HPDE6-E6E7 (cell line): ENCODE measurements at regions not wholly inside any gene's neighbourhood (a gene's known extent, or its start where the extent isn't known, plus 50 kb on each side); places are given as distances from the start of the nearest gene placed in this dataset.

Source experiments
- DNase-seq: peaks from one replicate; pipeline ENCODE4 v3.0.0; 2011; ENCODE audit warnings: missing footprints; ENCODE audit errors: extremely low spot score

DNA sequence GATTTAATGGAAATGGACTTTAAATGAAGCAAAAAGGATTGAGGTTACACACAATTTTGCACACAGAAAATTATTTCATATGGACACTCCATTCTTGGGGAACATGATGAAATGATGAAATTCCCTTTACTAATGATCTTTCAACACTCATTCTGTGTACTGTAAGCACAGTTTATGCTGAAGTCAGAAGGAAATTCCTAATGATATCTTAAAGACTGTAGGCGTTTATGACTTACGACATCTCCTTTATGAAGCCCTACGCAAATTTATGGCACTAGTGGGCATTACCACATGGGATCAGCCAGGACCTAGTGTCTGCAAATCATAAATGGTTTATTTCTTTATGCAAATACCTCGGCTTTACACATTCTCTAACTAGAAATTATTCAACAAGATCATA, 97.9 kb upstream of the SOX5 start:
- DNase-seq = no peak

DNA sequence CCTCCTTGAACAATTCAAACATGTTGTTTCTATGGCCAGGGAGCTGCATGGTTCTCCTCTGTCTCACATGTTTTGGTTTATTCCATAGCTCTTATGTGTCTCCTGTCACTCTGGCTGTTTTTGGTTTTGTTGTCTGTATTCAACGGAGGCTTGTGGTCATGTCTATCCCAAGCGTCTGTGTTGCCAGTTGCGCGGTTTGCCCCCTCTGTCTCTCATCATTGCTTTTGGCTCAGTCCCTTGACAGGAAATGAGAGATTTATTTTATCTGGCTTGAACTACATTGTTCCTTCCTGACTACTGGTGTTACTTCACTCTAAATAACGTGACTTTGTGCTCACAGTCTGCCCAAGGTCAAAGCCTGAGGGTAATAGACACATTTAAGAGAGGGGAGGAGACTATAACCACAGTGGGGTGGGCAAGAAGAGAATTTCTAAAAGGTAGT, 96.4 kb upstream of the SOX5 start:
- no peak for DNase-seq

DNA sequence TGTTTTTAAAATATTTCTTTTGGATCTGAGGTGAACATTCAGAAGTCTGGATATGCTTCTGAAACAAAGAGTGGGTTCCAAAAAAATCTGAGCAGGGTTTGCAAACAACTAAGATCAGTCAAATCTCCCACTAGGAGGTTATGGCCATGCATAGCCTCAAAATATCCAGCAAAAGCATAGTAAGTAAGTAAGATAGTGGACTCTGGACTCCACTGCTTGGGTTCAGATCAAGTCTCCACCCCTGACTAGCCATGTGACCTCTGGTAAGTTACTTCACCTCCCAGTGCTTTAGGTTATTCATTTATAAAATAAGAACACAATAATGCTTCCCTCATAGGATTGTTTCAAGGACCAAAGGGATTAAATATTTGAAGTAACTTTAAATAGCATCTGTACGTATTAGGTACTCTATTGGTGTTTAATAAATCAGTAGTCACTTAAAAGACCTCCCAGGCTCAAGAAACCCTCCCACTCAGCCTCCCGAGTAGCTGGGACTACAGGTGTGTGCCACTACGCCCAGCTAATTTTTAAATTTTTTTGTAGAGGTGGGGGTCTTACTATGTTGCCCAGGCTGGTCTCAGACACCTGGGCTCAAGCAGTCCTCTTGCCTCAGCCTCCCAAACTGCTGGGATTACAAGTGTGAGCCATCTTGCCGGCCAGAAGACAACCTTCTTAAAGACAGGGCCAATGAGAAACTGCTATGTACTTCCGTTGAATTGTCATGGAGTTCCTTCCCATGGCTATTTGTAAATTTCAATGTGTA, 95.7 kb upstream of the SOX5 start:
- DNase-seq = no peak

DNA sequence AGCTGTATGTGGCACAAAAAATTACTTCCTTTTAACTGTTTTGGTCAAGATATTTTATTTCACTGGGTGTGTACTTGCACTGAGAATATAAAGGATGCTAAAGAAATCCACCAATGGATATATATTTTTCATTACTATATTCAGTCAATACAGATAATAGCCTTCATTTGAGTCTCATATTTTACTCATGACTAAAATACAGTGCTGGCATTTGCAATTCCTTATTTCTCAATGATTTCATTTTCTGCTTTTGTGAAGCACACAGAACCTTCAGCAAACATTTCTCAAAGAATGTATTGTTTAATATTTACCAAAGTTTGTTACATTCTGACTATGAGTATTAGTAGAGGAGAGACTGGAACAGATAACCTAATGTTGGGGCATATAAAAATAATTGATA, 93.2 kb upstream of the SOX5 start:
- no peak for DNase-seq

DNA sequence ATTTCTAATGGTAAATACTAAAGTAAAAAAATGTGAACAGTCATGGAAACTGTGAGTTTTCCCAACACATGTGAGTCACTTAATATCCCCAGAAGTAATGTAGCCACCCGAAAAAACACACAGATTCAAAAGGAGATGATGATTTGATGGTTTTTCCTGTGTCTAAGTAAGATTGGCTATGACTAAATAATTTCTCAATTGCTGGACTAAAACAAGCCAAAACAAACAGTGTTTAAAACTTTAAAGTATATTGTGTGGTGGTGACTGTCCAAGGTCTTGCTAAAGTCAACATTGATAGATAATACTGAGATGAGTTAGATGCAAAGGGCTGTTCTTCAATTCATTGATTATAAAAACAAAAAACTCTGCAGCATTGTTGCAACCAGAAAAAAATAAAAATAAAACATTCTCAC, 89.6 kb upstream of the SOX5 start:
- peak; percentile 4 for DNase-seq

DNA sequence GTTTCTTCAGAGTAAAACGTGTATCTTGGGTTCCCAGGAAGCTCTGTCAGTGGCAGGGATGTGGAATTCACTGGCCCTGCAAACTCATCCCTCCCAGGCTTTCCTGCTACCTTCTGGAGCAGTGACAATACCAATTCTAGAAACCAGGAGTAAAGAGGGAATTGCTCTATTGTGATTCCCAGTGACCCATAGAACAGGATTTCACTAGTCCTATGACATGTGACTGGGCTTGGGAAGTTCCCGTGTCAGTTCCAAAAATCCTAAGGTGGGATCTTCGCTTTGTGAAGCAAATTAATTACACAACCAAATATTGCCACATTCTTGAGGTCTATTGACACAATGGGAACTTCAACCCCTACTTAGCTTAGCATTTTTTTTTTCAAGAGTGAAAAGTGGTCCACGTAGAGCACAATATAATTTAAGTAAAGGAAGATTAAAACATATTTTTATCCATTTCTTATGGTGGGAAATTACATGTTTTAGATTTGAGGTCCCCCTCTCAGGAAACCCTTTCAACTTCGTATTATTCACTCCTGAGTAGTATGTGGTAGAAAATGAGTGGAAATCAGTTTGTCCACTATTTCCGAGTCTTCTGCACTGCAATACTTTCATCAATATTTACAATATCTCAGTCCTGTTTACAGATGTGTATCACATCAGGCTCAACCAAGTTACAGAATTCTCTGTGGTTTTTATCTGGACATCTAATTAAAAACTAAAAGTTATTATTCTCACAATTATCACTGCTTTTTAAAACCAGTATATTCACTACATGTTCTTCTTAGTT, 88.9 kb upstream of the SOX5 start:
- DNase-seq = no peak

DNA sequence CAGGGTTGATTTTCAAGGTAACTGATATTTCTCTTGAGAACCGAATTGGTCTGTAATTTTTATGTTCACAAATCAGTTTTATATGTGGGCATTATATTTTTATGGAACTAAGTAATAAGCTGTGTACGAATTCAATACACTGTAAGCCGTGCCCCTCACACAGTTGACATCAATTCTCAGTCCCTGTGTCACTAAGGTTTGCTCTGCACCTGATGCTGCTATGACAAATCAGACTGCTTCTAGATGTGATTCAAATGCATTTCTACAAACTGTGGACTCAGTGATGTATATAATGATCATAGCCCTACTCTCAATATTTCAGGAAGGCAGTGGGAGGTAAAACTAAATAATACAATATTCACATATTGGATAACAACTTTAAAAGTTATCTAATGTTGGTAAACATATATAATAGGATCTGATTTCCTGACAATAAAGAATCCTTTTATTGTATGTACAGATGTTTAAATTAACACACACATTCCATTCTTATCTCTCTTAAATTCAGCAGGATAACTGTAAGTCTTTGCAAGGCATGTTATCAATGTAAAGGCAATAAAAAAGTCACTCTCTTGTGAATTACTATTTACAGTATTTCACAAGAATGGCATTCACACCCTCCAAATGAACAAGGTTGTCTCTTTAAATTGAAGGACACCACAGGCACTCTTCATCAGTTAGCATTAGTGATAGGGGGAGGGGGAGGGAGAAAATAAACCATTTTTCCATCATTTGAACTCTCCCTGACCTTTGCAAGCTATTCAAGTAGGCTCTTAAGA, 87.2 kb upstream of the SOX5 start:
- no peak for DNase-seq

DNA sequence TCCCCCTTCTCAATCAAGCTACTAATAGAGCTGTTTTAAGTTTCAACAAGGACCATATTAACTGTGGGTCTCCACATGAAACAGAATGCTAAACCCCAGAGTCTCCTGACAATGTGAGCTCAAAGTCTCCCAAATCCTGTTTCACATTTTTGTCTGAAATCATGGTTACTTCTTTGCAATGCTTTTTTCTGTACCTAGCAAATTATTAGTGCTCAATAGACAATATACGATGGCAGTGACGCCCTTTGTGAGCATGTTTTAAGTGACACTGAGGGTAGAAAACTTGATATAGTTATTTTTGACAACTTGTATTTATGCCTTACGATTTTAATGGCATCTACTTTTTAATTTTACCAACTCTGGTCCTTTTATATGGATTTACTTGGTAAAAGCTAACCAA, 85.4 kb upstream of the SOX5 start:
- DNase-seq = no peak

DNA sequence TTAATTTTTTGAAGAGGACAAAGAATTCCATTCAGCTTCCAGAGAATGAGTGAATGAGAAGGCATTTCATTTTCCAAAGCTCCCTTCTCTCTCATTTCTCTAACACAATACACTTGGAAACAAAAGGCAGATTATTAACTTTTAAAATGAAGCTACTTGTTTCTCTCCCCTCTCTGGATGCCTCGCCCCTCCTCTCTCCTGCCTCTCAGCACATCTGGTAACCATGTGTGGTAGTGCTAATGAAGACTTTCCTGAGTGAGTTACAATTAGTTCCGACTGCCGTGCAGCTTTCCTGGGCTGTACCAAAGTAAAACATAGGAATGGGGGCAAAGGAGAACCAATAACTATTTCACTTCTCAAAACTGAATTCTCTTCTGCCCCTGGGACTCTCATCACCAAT, 84.7 kb upstream of the SOX5 start:
- DNase-seq = no peak

DNA sequence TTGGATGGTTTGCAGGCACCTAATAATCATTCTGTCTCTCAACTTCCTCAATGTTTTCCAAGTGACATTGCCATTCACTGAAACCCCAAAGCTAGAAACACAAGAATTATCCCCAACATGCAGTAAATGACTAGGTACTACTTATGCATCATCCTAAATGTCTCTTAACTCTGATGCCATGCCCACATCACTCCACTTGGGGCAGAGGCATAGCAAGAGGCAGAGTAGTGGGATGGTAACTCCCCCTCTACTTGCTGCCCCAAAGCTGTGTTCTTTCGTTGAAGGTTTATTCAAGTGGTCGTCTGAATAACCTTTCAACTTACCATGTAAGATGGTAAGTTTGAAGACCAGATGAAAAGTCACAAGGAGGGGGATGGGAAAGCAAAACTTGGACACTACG, 77.9 kb upstream of the SOX5 start:
- no peak for DNase-seq

DNA sequence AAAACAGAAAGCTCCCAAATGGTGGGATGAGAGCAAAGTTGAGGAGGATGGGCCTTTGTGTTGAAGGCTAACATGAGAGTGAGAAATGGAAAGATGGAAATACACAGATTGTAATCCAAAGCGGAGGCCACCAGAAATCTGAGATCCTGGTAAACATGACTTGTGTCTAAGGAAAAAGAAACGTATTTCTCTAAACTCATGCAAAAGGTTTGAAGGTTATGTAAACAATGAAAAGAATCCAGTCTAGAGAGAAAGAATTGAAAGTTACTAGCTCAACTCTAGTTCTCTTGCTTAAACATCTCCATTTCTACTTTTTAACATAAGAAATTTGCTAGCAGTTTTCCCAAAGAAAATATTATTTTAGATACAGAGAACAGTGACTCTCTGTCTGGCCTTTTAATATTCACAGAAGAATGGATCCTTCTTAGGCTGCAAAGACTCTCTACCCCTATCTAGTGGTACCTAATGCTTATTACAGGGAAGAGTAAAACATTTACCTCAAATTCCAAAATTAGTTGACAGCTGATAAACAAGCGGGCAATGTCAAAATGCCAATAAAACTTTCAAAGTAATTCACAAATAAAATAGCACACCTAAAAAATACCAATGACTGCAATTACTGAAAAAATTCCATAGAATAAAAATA, 75.8 kb upstream of the SOX5 start:
- DNase-seq = no peak

DNA sequence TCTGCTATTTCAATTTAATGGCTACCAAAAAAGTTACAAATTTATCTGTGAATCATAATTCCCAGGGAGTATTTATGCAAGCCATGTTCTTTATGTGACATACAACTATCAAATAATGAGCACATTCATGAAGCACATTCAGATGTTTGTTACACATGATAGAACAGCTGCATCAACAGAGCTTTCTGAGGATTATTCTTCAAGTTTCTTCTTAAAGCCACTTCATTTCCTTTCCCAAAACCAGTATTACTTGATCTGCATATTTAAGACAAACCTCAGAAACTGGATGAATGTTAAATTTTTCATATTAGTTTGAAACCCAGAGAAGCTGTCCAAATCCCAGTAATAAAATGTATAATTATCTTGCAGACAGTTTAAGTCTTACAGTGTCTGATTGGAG, 73.6 kb upstream of the SOX5 start:
- DNase-seq = no peak

DNA sequence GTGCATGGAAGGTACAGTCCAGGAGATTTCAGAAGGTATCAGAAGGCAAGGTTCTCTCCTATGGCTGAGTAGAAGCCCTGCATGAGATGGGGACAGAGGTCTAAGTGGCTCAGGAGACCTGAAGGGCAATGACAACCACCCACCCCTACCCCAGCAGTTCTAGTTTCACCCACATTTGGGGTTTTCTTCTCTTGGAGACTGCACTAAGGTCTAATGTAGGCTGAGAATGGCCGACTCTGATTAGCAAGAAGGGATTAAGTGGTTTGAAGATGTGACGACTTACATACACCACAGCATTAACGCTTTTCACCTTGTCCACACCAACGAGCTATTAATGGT, 71.7 kb upstream of the SOX5 start:
- no peak for DNase-seq

DNA sequence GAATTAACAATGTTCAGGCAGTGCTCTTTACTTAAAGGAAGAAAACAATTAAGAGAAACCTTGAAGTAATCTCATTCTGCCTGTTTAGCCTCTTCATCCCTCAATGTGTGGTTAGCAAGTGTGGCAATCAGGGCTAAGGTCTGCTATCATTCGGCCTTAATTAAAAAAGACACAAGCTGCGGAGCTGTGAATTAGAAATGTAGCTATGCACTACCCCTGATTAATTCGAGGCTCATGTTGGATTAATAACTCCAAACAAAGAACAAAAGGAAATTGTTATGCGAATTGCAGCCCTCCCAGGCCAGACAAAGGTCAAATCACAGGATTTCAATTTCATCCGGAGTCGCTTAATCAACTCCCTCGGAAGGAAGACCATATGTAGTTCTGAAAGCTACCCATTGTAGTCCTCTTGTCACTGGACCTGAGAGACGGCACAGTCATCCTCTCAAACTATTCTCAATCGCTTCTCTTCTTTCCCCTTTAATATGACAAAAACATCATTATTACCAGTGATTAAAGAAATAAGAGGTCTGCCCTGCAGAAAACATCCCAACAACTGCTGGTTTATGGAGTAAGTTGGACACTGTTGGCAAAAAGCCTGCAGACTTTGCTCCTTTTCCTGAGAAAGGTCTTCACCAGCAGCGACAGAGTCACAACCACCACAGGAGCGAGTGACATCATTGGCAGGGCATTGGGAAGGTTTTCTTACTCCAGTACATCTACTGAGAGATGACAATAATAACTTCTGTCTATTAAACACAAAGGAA, 71.1 kb upstream of the SOX5 start:
- no peak for DNase-seq

DNA sequence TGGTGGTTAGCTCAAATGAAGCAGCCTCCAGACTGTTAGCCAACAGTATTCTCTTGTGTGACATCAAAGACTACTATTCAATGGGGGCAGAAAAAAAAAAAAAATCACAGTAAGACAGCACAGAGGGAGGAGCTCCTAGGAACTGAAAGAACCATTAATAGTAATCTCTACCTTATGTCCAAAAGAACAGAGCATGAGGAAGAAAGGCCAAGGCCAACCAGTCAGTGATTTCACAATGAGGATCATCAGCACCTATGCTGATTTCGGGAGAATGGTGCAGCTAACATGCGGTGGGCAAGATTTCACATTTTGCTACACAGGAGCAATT, 66.3 kb upstream of the SOX5 start:
- no peak for DNase-seq

DNA sequence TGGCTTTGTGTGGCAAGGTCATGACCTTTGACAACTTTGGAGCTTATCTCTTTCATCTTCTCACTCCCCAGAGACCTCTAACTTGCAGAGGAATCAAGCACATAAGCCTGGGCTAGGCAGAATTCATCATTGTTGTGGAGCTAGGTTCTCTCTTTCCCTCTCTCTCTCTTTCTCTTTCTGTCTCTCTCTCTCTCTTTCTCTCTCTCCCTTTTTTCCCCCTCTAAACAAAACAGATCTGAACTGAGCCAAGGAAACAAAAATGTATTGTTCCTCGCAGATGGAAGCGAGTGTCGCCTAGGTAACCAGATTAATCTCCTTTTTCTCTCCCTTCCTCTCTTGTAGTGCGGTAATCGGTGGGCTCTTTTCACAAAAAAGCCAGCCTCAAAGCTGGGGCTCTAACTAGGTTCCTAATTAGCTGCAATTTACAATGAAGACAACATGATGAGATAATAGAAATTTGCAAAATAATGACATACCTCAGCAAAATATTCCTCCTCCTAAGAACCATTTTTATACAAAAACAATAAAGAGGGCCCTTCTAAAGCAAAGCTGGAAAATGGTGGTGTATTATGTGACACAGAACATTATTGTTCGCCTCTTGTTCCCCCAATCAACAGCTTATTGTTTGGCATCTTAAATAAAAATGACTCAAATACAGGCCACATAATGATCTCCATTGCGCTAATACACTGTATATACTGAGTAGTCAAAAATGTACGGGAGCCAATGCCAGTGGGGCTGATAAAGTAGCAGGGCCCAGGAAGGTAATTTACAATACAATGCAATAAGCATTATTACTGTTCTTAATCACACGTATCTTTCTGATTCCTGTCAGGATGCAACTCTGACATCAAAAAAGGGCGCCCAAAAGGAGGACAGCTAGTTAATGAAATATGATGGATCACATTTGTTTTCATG, 65.7 kb upstream of the SOX5 start:
- no peak for DNase-seq

DNA sequence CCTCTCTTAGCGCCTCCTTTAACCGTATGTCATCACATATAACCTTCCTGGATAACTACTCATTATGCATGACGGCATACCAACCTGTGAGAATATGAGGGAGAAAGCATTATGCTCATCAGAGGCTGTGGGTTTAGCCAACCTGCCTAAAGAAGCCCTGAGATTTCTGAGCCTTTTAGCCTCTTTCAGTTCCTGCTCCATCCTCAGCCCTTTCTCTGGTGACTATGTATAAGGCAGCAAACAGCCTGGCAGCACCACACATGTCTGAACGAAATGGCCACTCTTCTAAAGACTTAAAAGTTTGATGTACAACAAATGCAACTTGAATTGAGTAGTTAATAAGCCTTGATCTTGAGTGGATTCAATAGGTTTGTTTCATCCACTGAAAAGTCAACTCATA, 64.8 kb upstream of the SOX5 start:
- no peak for DNase-seq

DNA sequence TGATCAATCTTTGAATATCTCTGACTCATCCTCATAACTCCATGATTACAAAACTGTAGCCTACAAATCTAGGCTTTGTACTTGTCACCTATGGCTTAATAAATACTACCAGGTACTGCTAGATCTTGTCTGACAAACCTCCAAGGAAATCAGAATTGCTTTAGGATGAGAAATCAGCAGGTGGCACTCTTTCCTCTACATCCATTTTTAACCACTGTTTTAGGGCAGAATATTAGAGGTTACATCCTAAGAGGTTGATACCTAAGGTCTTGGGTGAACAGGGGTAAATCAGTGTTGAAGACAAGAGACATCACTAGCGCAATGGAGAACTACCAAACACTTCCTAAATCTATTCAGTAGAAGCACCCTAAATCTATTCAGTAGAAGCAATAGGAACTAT, 63.1 kb upstream of the SOX5 start:
- DNase-seq = peak; percentile 3

DNA sequence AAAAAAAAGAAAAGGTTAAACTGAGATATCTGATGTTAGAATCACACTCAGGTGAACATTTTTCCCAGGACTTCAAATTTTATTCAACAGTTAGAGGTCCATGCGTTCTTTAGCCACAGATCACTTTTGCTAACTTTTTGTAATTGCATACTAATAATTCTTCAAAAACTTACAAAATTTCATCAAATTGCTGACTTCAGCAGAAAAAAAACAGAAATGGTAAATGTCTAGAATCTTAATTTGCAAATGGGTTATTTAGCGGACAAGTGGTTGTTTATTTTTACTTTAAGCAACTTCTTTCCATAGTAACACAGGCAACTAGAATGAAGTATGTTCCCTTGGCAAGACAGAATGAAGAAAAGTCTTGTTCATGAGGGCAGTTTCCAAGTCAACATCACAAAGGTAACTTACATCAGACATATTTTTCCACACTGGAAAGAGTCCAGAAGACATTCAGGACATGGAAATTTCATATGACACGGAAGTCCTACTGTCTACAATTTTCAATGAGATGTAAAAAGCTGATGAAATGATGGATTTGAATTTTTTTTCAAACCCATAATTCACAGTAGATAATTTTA, 62.5 kb upstream of the SOX5 start:
- no peak for DNase-seq

DNA sequence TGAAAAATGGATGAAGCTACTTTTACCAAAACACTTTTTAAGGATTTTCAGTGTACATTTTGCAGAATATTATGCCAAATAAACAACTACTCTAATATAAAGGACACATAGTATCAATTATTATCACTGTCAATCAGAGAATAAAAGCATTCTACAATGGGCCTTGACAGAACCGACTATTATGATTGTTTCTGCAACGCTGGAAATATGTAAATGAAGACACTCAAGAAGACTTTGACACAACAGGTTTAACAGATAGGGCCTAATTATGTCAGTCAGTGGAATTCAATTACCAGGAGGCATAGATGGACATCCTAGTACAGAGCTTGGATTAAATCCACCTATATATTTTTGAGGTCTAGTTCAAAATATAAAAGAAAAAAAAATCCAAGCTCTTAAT, 58.7 kb upstream of the SOX5 start:
- DNase-seq = no peak
